Mesothelial cell of epicardium (in vitro differentiated cells): ENCODE measurements at regions not wholly inside any gene's neighbourhood (a gene's known extent, or its start where the extent isn't known, plus 50 kb on each side); places are given as distances from the start of the nearest gene placed in this dataset.

Experiments
- DNase-seq, 2 experiments: peaks; one replicate each; pipeline ENCODE4 v3.0.0; 2021; ENCODE audit warnings: low spot score in 2 of 2; ENCODE audit not compliant: unreplicated experiment in 2 of 2
- H3K27ac Mint-ChIP-seq: 2 replicates; pipeline ENCODE4 v1.8.0; 2021; ENCODE audit warnings: mixed read lengths
- H3K27me3 Mint-ChIP-seq: 2 replicates; pipeline ENCODE4 v1.8.0; 2021; ENCODE audit warnings: low read depth, mixed read lengths
- H3K36me3 Mint-ChIP-seq: 2 replicates; pipeline ENCODE4 v1.8.0; 2021; ENCODE audit warnings: mixed read lengths
- H3K4me1 Mint-ChIP-seq: 2 replicates; pipeline ENCODE4 v1.8.0; 2021; ENCODE audit warnings: mixed read lengths
- H3K4me3 Mint-ChIP-seq: 2 replicates; pipeline ENCODE4 v1.8.0; 2021; ENCODE audit warnings: mild to moderate bottlenecking, moderate library complexity, mixed read lengths
- H3K9me3 Mint-ChIP-seq: 2 replicates; pipeline ENCODE4 v1.8.0; 2021; ENCODE audit warnings: mixed read lengths
- CTCF ChIP-seq: fragments of 200-600 bp; sonication (generic); IDR thresholded peaks from one replicate; pipeline ENCODE4 v1.5.0; 2021; ENCODE audit warnings: antibody characterized with exemption; ENCODE audit not compliant: unreplicated experiment

- peaks cover 2% of the 10 kb centered on the region for H3K36me3 Mint-ChIP-seq
- peaks cover 4% of the 10 kb centered on the region for H3K27me3 Mint-ChIP-seq
- peaks cover 13% of the 10 kb centered on the region for H3K9me3 Mint-ChIP-seq
- no peak for DNase-seq
- H3K27ac Mint-ChIP-seq: no peak overlapping the region
- H3K4me1 Mint-ChIP-seq: peaks cover 32% of the 10 kb centered on the region
- H3K4me3 Mint-ChIP-seq: no peak overlapping the region
- TF ChIP-seq CTCF: no peak
Measured at GRCh38 chr7:67447297-67447696, 450.7 kb downstream of the TYW1 start.

- Mint-ChIP-seq H3K27me3 (peaks cover 4% of the 10 kb centered on the region), H3K36me3 (peaks cover 2% of the 10 kb centered on the region), H3K4me3 (no peak overlapping the region), H3K4me1 (peaks cover 40% of the 10 kb centered on the region), H3K27ac (no peak overlapping the region), H3K9me3 (peaks cover 13% of the 10 kb centered on the region)
- no peak for DNase-seq
- TF ChIP-seq CTCF: no peak
Measured at GRCh38 chr7:67448271-67448670, 451.6 kb downstream of the TYW1 start.

- H3K27me3 Mint-ChIP-seq: peaks cover 7% of the 10 kb centered on the region
- no peak for TF ChIP-seq CTCF
- H3K36me3 Mint-ChIP-seq: peaks cover 2% of the 10 kb centered on the region
- peaks cover 7% of the 10 kb centered on the region for H3K9me3 Mint-ChIP-seq
- no peak overlapping the region for H3K27ac Mint-ChIP-seq
- H3K4me3 Mint-ChIP-seq: no peak overlapping the region
- H3K4me1 Mint-ChIP-seq: peaks cover 56% of the 10 kb centered on the region
- no peak for DNase-seq
Measured at GRCh38 chr7:67450171-67450570, 453.5 kb downstream of the TYW1 start.

- Mint-ChIP-seq H3K27ac (no peak overlapping the region), H3K9me3 (peaks cover 7% of the 10 kb centered on the region), H3K4me3 (peak overlapping the region; percentile 15), H3K27me3 (peaks cover 9% of the 10 kb centered on the region), H3K36me3 (peaks cover 2% of the 10 kb centered on the region), H3K4me1 (peaks cover 56% of the 10 kb centered on the region)
- no peak for DNase-seq
- no peak for TF ChIP-seq CTCF
Measured at GRCh38 chr7:67451306-67451705, 454.7 kb downstream of the TYW1 start.

GRCh38 chr7:67452516-67453026 is 455.9 kb downstream of the TYW1 start:
- Mint-ChIP-seq H3K27ac (no peak overlapping the region), H3K4me3 (no peak overlapping the region), H3K4me1 (peaks cover 62% of the 10 kb centered on the region), H3K36me3 (peaks cover 2% of the 10 kb centered on the region), H3K27me3 (peaks cover 9% of the 10 kb centered on the region), H3K9me3 (peaks cover 4% of the 10 kb centered on the region)
- DNase-seq: no peak
- no peak for TF ChIP-seq CTCF
